Cardiac septum (tissue), 1 donor: ENCODE measurements at regions not wholly inside any gene's neighbourhood (a gene's known extent, or its start where the extent isn't known, plus 50 kb on each side); places are given as distances from the start of the nearest gene placed in this dataset.
"Not testable (repeated sequence)": the region's sequence is repeated elsewhere in the genome, so short reads cannot be mapped to it uniquely, and the experiment has no call there.

ENCODE experiments used
- DNase-seq: peaks from one replicate; pipeline ENCODE4 v3.0.0-alpha.2; 2020; ENCODE audit warnings: low spot score
- intact Hi-C: fragments of 100-400 bp; cut with DNase I; formaldehyde crosslinking; loops from one replicate; pipeline ENCODE4 v1.14.0; 2022
- donor health status: DM: no; HTN: no; CAD: no.

DNA sequence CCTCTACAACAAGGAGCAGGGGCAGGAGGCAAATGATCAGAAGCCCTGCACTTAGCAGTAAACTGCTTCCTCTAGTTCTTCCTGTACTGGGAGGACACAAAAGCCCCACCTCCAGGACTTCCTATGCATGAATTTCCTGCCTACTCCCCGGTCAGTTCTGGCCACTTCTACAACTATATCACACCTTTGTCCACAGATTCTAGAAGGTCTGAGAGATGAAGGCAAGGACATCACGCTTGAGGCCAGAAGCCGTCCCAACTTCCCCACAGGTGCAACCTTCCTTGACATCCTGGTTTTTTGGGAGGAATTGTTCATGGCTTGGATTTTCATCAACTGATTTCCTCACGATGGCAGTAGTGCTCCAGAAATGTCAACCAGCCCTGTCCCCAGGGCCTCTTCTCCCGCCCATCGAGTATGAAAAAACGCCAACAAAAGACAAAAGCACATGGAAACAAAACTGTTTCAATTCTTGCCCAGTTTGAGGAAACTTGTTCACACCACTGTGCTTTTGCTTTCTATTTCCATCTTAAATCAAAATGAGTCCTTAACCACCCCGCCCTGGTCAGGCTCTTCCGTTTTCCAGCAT is 206.5 kb upstream of the STK26 start:
- DNase-seq, result no peak
- intact Hi-C loops, result no loop called here

DNA sequence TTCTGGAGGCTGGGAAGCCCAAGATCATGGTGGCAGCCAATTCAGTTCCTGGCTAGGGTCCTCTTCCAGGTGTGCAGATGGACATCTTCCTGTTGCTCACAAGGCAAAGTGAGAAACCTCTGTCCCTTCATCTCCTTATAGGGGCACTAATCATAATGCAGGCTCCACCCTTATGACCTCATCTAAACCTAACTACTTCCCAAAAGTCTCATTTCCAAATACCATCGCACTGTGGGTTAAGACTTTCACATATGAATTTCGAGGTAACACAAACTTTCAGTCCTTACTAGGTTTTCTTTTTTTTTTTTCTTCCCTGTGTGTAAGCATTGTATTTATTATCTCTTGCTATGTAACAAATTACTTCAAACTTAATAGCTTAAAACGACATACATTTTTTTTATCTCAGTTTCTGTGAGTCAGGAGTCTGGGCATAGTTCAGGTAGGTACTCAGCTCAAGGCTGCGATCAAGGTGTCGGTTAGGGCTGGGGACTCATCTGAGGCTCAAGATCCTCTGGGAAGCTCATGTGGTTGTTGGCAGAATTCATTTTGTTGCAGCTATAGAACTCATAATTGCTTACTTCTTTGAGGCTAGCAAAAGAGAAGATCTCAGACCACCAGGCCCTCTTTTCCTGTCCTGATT is 204.7 kb upstream of the STK26 start:
- intact Hi-C loops, result no loop called here
- no peak for DNase-seq

DNA sequence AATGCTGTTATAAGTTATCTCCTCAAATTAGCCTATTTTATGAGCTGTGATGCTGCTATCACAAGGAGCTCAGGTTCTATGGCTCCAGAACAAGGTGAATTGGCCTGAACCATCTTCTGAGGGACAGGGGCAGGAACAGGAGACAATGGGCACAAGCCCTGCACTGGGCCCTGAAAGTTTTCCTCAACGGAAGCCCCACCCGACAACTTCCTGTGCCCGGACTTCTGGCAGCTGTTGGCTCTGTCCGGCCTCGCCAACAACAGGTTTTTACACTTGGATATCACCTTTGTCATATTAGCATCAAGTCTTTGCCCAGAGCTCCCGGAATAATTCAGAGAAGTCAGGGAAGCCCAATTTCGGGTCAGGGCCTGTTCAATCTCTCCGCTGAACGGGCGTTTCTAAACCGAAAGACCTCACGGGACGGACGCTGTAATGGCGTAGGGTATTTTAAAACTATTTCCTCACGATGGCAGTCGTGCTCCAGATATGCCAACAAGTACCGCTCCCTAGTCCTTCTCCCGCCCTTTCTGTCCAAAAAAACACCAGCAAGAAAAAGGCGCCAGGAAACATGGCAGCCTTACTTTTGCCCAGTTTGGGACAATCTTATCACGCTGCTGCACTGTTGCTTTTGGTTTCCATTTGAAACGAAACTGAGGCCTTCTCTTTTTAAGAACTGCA is 201.0 kb upstream of the STK26 start:
- intact Hi-C loops, result no loop called here
- DNase-seq, result peak; percentile 78

DNA sequence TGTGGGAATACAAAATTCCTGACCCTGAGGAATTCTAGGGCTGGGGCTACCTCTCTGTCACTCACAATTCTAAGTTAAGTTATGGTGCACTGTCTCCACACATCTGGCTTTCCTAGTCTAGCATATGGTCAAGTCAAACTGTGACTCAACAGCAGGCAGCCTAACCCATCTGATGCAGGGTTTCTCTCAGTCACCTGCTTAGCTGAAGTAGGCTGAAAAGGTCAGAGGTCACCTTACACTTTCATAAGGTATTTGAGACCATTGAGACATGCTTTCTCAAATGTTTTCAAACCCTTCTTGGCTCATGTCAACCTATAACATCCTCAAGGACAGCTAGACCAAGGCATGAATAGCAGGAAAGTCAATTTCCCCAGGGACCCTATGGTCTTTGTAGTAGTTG is 196.5 kb upstream of the STK26 start:
- DNase-seq, result no peak
- intact Hi-C loops, result no loop called here

DNA sequence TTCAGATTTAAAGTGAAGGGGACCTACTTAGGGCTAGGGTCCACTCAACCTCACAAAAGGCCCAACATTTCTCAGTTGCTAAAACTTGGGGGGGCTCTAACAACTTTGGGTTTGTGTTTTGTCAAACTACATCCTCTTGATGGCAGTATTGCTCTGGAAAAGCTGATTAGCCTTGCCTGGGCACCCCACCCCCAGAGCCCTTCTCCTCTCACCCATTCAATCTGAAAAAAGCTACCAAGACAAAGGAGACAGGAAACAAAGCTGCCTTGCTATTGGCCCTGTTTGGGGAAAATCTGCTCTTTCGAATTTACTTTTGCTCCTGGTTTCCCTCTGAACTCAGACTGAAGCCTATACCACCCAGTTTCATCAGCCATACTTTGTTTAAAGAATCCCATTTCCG is 195.2 kb upstream of the STK26 start:
- DNase-seq, result no peak
- intact Hi-C loops, result no loop called here

DNA sequence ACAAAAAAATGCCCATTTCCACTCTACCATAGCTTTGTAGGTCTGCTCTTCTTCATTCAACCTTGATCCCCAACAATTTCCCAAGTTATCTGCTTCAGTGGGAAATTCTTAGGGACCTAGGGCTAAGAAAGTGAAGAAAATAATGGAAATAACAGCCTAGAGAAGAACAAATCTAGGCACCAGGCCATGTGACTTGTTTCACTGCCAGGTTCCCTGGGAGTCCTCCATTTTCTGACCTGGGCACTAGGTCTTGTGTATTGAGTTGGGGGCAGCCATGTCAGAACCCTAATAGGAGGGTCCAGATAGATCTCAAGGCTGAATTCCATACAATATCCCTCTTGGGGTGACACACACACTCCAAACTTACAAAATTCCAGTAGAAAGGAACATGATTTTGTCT is 194.6 kb upstream of the STK26 start:
- intact Hi-C loops, result no loop called here
- no peak for DNase-seq

GRCh38 chrX:131830400-131831184 is 192.5 kb upstream of the STK26 start:
- peak; percentile 85 for DNase-seq
- intact Hi-C loops, result no loop called here

GRCh38 chrX:131831185-131831520 is 191.9 kb upstream of the STK26 start:
- no peak for DNase-seq
- intact Hi-C loops, result no loop called here

DNA sequence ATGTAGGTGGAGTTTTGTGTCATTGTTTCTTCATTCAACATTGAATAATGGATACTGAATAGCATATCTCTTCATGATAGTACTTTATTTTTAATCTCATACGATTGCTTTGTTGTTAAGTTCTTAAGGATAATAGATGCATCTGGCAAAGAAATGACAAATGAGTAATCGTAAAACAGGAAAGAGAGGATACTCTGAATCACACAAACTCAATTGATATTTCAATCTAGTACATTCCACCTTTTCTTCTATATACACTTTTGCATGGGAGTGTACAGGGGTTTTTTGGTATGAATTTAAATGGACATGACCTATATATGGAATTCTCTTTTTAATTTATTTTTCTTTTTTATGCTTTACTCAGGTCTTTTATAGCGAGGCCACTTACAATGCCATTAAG is 186.9 kb upstream of the STK26 start:
- DNase-seq, result no peak
- intact Hi-C loops, result no loop called here

- intact Hi-C loops, result no loop called here
- no peak for DNase-seq
Measured at GRCh38 chrX:131837325-131837724, 185.8 kb upstream of the STK26 start.

- intact Hi-C loops, result loop anchor here (10.0 kb wide), 2 partner anchors 224 to 794 kb away; no protein-coding TSS in a partner anchor
- DNase-seq, result no peak
Measured at GRCh38 chrX:131840799-131841495, 182.2 kb upstream of the STK26 start.

GRCh38 chrX:131841496-131842437 is 181.3 kb upstream of the STK26 start:
- DNase-seq, result no peak
- intact Hi-C loops, result loop anchor here (10.0 kb wide), 2 partner anchors 223 to 793 kb away; no protein-coding TSS in a partner anchor

DNA sequence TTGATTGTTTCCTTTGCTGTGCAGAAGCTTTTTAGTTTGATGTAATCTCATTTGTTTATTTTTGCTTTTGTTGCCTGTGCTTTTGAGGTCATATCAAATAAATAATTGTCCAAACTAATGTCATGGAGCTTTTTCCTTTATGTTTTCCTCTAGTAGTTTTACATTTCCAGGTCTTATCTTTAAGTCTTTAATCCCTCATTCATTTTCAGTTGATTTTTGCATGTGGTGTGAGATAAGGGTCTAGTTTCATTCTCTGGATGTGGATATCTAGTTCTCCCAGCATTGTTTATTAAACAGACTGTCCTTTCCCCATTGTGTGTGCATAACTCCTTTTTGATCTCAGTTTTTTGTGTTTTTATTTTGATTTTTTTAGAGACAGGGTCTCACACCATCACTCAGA is 179.1 kb upstream of the STK26 start:
- intact Hi-C loops, result loop anchor here (10.0 kb wide), 2 partner anchors 221 to 791 kb away; no protein-coding TSS in a partner anchor
- no peak for DNase-seq

DNA sequence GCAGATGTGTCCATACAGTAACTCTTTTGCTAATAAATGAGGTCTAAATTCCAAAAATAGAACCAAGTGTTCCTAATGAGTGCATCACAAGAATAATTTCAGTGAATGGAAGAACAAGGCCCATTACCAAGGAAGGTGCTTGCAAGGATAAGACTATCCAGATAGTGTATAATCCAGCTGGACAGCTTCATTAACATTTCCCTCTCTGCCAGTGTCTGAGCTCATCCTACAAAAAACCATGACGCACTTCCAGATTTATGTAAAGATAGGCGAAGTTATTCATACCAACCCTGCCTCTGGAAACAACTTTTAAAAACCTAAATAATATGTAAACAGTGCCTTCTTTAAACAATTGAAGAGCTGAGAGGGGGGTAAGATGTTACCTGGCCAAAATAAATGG is 177.9 kb upstream of the STK26 start:
- intact Hi-C loops, result loop anchor here (10.0 kb wide), 2 partner anchors 220 to 790 kb away; no protein-coding TSS in a partner anchor
- DNase-seq, result no peak

- intact Hi-C loops, result loop anchor here (10.0 kb wide), 2 partner anchors 219 to 789 kb away; no protein-coding TSS in a partner anchor
- DNase-seq, result no peak
Measured at GRCh38 chrX:131845771-131846170, 177.3 kb upstream of the STK26 start.

DNA sequence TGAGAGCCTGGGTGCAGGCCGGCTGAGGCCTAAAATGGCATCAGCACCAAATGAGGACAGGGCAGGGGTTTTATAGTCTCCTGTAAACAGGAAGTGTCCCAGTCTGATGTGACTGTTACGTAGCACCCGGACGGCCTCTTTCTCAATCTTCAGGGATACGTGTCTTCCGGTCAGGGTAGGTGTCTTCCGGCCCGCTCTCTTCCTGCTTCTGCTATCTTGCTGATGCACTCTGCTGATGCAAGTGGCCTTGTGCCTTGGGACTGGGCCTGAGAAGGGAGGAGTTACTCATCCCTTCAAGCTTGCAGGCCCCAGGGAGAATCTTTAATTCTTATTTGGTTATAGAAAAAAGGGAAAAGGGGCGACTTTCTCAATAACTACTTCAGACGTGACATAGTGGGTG is 172.1 kb upstream of the STK26 start:
- DNase-seq, intact Hi-C loops: not testable (repeated sequence)

GRCh38 chrX:131853440-131853839 is 169.7 kb upstream of the STK26 start:
- intact Hi-C loops, result no loop called here

GRCh38 chrX:131854581-131854980 is 168.5 kb upstream of the STK26 start:
- intact Hi-C loops, result no loop called here
- DNase-seq, result no peak

More at GRCh38 chrX:131853440-131853839, 169.7 kb upstream of the STK26 start:
- DNase-seq, result no peak
